HepG2 (cell line): ENCODE measurements at regions not wholly inside any gene's neighbourhood (a gene's known extent, or its start where the extent isn't known, plus 50 kb on each side); places are given as distances from the start of the nearest gene placed in this dataset.

Source experiments
- ATAC-seq: fragments of 200-7000 bp; cut with Tn5 transposase; 3 replicates; pipeline ENCODE4 v1.9.1; 2020; ENCODE audit warnings: mild to moderate bottlenecking, moderate library complexity
- BruUV-seq: library from RNA; stranded (reverse); fragments of 400-500 nt; replicated peaks from 2 replicates; lab custom pipeline; 2021; lab: Mats Ljungman, UMichigan
- CTCF ChIA-PET: fragments of 300-600 bp; formaldehyde crosslinking; extraction: SDS; loops from one replicate; lab custom pipeline; 2021; ENCODE audit warnings: low total read pairs, inconsistent platforms, low intra/inter-chr PET ratio; lab: Yijun Ruan, JAX
- POLR2A ChIA-PET: fragments of 350-600 bp; sonication (Branson Sonifier 250); formaldehyde crosslinking; loops from one replicate; lab custom pipeline; 2020; ENCODE audit warnings: antibody characterized with exemption, inconsistent platforms; lab: Yijun Ruan, JAX
- DNase-seq: peaks from one replicate; pipeline ENCODE4 v3.0.0-alpha.2; 2015; ENCODE audit warnings: low spot score
- FAIRE-seq: peaks from 3 replicates; lab custom pipeline; 2011; peaks lifted over from hg19 to GRCh38; lab: Jason Lieb, UNC
- H2AFZ ChIP-seq: one replicate; pipeline ENCODE4 v1.6.1; 2011; ENCODE audit warnings: low read length, inconsistent platforms
- H3K27ac ChIP-seq: fragments of 300-600 bp; 3 replicates; pipeline ENCODE4 v1.8.0; 2011; ENCODE audit warnings: mixed run types, mild to moderate bottlenecking, mixed read lengths, low read length, inconsistent platforms; ENCODE audit not compliant: insufficient read depth; ENCODE audit errors: extremely low read length
- H3K27me3 ChIP-seq, 2 experiments: fragments of 200-600 bp in 1 of 2; 2 replicates in 1 of 2; 3 replicates in 1 of 2; pipeline versions ENCODE4 v1.6.0 to v1.8.0; 2011; ENCODE audit warnings: low read length in 2 of 2, mild to moderate bottlenecking in 2 of 2, moderate library complexity in 2 of 2, inconsistent platforms in 1 of 2; ENCODE audit not compliant: insufficient read depth in 2 of 2, control insufficient read depth in 1 of 2
- H3K36me3 ChIP-seq, 2 experiments: fragments of 200-600 bp in 1 of 2; replicated peaks in 1 of 2; 2 replicates in 1 of 2; 3 replicates in 1 of 2; pipeline versions ENCODE4 v1.5.1 to v1.8.0; 2011; ENCODE audit warnings: low read length in 2 of 2, inconsistent platforms in 1 of 2; ENCODE audit not compliant: insufficient read depth in 2 of 2, control insufficient read depth in 1 of 2
- H3K4me1 ChIP-seq: 2 replicates; pipeline ENCODE4 v1.5.1; 2012; ENCODE audit warnings: low read length, inconsistent platforms; ENCODE audit not compliant: insufficient read depth
- H3K4me2 ChIP-seq: 2 replicates; pipeline ENCODE4 v1.6.0; 2011; ENCODE audit warnings: low read depth, low read length, inconsistent platforms
- H3K4me3 ChIP-seq, 3 experiments: fragments of 200-600 bp in 1 of 3; sonication (generic), shearing (Covaris generic) in 1 of 3; replicated peaks in 1 of 3; 2 replicates each; pipeline ENCODE4 v1.5.1; 2011 to 2016; ENCODE audit warnings: low read length in 3 of 3, inconsistent platforms in 2 of 3, low read depth in 2 of 3, mild to moderate bottlenecking in 2 of 3, control low read depth in 1 of 3, mixed read lengths in 1 of 3; ENCODE audit not compliant: insufficient read depth in 1 of 3
- H3K79me2 ChIP-seq: one replicate; pipeline ENCODE4 v1.6.1; 2011; ENCODE audit warnings: low read length, inconsistent platforms; ENCODE audit not compliant: insufficient read depth
- H3K9ac ChIP-seq: 2 replicates; pipeline ENCODE4 v1.6.0; 2011; ENCODE audit warnings: mild to moderate bottlenecking, low read depth, low read length, inconsistent platforms; ENCODE audit not compliant: insufficient read depth
- H3K9me3 ChIP-seq: 2 replicates; pipeline ENCODE4 v1.5.1; 2012; ENCODE audit warnings: mild to moderate bottlenecking, low read length
- H4K20me1 ChIP-seq: 2 replicates; pipeline ENCODE4 v1.6.0; 2011; ENCODE audit warnings: inconsistent platforms, mild to moderate bottlenecking, low read length, moderate library complexity; ENCODE audit not compliant: insufficient read depth
- CERS6 ChIP-seq: sonication (generic); formaldehyde crosslinking; IDR thresholded peaks from 2 replicates; pipeline ENCODE4 v1.5.0; 2020; ENCODE audit warnings: missing genetic modification reagents
- ZNF468 ChIP-seq: sonication (generic); formaldehyde crosslinking; IDR thresholded peaks from 2 replicates; pipeline ENCODE4 v1.8.0; 2022; ENCODE audit warnings: mild to moderate bottlenecking, moderate library complexity, missing genetic modification reagents
- ZUFSP ChIP-seq: sonication (generic); formaldehyde crosslinking; IDR thresholded peaks from 2 replicates; pipeline ENCODE4 v1.9.0; 2021; ENCODE audit warnings: missing genetic modification reagents, mild to moderate bottlenecking, borderline replicate concordance
- WGBS: methylation state at CpG from one replicate; pipeline ENCODE4 v1.1.6; 2017; ENCODE audit warnings: low lambda C conversion rate; 5-methylcytosine and 5-hydroxymethylcytosine counted together
- in situ Hi-C: cut with HindIII; loops from 2 replicates; pipeline ENCODE4 v1.10.0; 2017; ENCODE audit warnings: low pct_unique_long_range_greater_than_20kb; ENCODE audit not compliant: extremely low pct_ligation_motif_present
- intact Hi-C: fragments of 100-400 bp; cut with micrococcal nuclease; formaldehyde crosslinking; loops from one replicate; pipeline ENCODE4 v1.10.0; 2022; ENCODE audit not compliant: unreplicated experiment
- TF ChIP-seq, protein P1 (sequence below): sonication (generic); formaldehyde crosslinking; IDR thresholded peaks from 2 replicates; pipeline ENCODE4 v1.5.0; 2020; ENCODE audit warnings: mild to moderate bottlenecking, missing genetic modification reagents, borderline replicate concordance

GRCh38 chr3:150074697-150075416 lies 104.2 kb upstream of the PFN2 start:
- no peaks in the 10 kb centered on the region for H3K36me3 ChIP-seq
- in situ Hi-C loops (no loop called here), intact Hi-C loops (no loop called here)
- H3K4me2 ChIP-seq, result no peak overlapping the region; the same call in 1 of the 2 replicates
- ChIA-PET POLR2A (no interaction called here), CTCF (no interaction called here)
- no peak overlapping the region for H3K4me3 ChIP-seq
- FAIRE-seq, result no peak
- peaks cover 8% of the 10 kb centered on the region; the same call in 1 of the 2 replicates for H3K9me3 ChIP-seq
- H4K20me1 ChIP-seq, result no peaks in the 10 kb centered on the region
- no peak overlapping the region for H3K9ac ChIP-seq
- DNase-seq, result no peak
- H3K4me1 ChIP-seq, result no peaks in the 10 kb centered on the region
- no TSS peak for BruUV-seq
- H3K79me2 ChIP-seq, result no peaks in the 10 kb centered on the region
- ATAC-seq, result no peak
- WGBS, result 41% methylated on average over 7 of the region's 7 CpGs
- no peak overlapping the region for H3K27ac ChIP-seq
- TF ChIP-seq ZNF468 (CRISPR knock-in tag) (no peak), CERS6 (no peak), ZUFSP (no peak)
- TF ChIP-seq, protein P1, sequence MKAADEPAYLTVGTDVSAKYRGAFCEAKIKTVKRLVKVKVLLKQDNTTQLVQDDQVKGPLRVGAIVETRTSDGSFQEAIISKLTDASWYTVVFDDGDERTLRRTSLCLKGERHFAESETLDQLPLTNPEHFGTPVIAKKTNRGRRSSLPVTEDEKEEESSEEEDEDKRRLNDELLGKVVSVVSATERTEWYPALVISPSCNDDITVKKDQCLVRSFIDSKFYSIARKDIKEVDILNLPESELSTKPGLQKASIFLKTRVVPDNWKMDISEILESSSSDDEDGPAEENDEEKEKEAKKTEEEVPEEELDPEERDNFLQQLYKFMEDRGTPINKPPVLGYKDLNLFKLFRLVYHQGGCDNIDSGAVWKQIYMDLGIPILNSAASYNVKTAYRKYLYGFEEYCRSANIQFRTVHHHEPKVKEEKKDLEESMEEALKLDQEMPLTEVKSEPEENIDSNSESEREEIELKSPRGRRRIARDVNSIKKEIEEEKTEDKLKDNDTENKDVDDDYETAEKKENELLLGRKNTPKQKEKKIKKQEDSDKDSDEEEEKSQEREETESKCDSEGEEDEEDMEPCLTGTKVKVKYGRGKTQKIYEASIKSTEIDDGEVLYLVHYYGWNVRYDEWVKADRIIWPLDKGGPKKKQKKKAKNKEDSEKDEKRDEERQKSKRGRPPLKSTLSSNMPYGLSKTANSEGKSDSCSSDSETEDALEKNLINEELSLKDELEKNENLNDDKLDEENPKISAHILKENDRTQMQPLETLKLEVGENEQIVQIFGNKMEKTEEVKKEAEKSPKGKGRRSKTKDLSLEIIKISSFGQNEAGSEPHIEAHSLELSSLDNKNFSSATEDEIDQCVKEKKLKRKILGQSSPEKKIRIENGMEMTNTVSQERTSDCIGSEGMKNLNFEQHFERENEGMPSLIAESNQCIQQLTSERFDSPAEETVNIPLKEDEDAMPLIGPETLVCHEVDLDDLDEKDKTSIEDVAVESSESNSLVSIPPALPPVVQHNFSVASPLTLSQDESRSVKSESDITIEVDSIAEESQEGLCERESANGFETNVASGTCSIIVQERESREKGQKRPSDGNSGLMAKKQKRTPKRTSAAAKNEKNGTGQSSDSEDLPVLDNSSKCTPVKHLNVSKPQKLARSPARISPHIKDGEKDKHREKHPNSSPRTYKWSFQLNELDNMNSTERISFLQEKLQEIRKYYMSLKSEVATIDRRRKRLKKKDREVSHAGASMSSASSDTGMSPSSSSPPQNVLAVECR (CRISPR knock-in tag), result no peak
- H3K27me3 ChIP-seq, result peaks cover 1 to 27% of the 10 kb centered on the region in 2 experiments; a peak in 4 of 5 replicates
- H2AFZ ChIP-seq, result no peak overlapping the region
